ENCODE measurements at regions not wholly inside any gene's neighbourhood (a gene's known extent, or its start where the extent isn't known, plus 50 kb on each side); places are given as distances from the start of the nearest gene placed in this dataset.
A peak's percentile ranks its signal among the peaks of the same experiment; 100 is the strongest.

DNA sequence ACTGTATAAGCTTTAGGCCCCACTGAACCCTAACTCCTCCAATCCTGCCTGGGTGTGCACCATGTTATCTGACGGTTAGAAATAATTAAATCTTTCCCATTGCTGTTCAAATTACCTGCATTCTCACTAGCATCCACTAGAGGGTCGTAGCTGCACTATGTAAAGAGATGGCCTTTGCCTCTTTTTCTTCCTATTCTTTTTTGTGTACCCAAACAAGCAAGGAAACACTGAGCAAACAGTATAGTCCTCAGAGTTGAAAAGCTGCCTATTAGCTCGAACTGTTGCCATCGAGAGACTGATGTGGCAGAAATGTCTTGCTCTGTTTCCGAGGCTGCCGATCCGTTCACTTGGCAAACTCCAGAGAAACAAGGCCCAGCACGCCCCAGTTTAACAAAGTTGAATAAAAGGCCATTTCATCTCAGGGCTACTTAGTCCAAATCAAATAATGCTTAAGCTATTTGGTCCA, 163.8 kb upstream of the TRPM3 start:
- TF ChIP-seq, protein P1, sequence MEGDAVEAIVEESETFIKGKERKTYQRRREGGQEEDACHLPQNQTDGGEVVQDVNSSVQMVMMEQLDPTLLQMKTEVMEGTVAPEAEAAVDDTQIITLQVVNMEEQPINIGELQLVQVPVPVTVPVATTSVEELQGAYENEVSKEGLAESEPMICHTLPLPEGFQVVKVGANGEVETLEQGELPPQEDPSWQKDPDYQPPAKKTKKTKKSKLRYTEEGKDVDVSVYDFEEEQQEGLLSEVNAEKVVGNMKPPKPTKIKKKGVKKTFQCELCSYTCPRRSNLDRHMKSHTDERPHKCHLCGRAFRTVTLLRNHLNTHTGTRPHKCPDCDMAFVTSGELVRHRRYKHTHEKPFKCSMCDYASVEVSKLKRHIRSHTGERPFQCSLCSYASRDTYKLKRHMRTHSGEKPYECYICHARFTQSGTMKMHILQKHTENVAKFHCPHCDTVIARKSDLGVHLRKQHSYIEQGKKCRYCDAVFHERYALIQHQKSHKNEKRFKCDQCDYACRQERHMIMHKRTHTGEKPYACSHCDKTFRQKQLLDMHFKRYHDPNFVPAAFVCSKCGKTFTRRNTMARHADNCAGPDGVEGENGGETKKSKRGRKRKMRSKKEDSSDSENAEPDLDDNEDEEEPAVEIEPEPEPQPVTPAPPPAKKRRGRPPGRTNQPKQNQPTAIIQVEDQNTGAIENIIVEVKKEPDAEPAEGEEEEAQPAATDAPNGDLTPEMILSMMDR (IDR thresholded peaks at IDR 0.05; ENCODE audit: low read depth, low read length, poor library complexity, severe bottlenecking): peak; percentile 80
- TF ChIP-seq EZH2phosphoT487 (IDR thresholded peaks at IDR 0.05; ENCODE audit: borderline replicate concordance, low read length): no peak
